ENCODE measurements at regions not wholly inside any gene's neighbourhood (a gene's known extent, or its start where the extent isn't known, plus 50 kb on each side); places are given as distances from the start of the nearest gene placed in this dataset.

- no peak for DNase-seq
- Histone ChIP-seq H3K27ac (ENCODE audit: low read depth, low read length) (no peak overlapping the region), H3K27me3 (ENCODE audit: insufficient read depth, low read length, poor library complexity, severe bottlenecking) (no peaks in the 10 kb centered on the region), H3K4me3 (ENCODE audit: low read length) (no peak overlapping the region), H3K4me1 (ENCODE audit: insufficient read depth, low read length) (no peaks in the 10 kb centered on the region), H3K9me3 (ENCODE audit: low read length) (no peaks in the 10 kb centered on the region), H3K36me3 (ENCODE audit: insufficient read depth, low read length) (no peaks in the 10 kb centered on the region)
- H3K27ac Mint-ChIP-seq = no peak overlapping the region
- no peak overlapping the region for H3K4me3 Mint-ChIP-seq
- ChIA-PET POLR2A (no interaction called here), CTCF (no interaction called here)
- H3K9me3 Mint-ChIP-seq = no peaks in the 10 kb centered on the region
- H3K27me3 Mint-ChIP-seq = peaks cover 3 to 5% of the 10 kb centered on the region in 2 donors
- no peaks in the 10 kb centered on the region for H3K4me1 Mint-ChIP-seq
- H3K36me3 Mint-ChIP-seq = no peaks in the 10 kb centered on the region
These were observed 151.7 kb downstream of the ADAMTS15 start for GRCh38 chr11:130600139-130600538.

- Mint-ChIP-seq H3K4me3 (no peak overlapping the region), H3K36me3 (no peaks in the 10 kb centered on the region), H3K27ac (no peak overlapping the region), H3K9me3 (no peaks in the 10 kb centered on the region), H3K27me3 (peaks cover 2 to 3% of the 10 kb centered on the region in 2 donors), H3K4me1 (no peaks in the 10 kb centered on the region)
- Histone ChIP-seq H3K27me3 (ENCODE audit: insufficient read depth, low read length, poor library complexity, severe bottlenecking) (no peaks in the 10 kb centered on the region), H3K27ac (ENCODE audit: low read depth, low read length) (no peak overlapping the region), H3K9me3 (ENCODE audit: low read length) (no peaks in the 10 kb centered on the region), H3K4me1 (ENCODE audit: insufficient read depth, low read length) (no peaks in the 10 kb centered on the region), H3K4me3 (ENCODE audit: low read length) (no peak overlapping the region), H3K36me3 (ENCODE audit: insufficient read depth, low read length) (no peaks in the 10 kb centered on the region)
- no peak for DNase-seq
- ChIA-PET POLR2A (no interaction called here), CTCF (no interaction called here)
These were observed 152.2 kb downstream of the ADAMTS15 start for GRCh38 chr11:130600616-130601015.

GRCh38 chr11:130601141-130601540 is 152.7 kb downstream of the ADAMTS15 start:
- CTCF ChIA-PET = no interaction called here

GRCh38 chr11:130601764-130602460 is 153.5 kb downstream of the ADAMTS15 start:
- ChIA-PET CTCF (no interaction called here), POLR2A (no interaction called here)
- H3K4me3 ChIP-seq (ENCODE audit: low read length) = no peak overlapping the region
- no peaks in the 10 kb centered on the region for H3K9me3 ChIP-seq (ENCODE audit: low read length)
- Mint-ChIP-seq H3K9me3 (no peaks in the 10 kb centered on the region), H3K36me3 (no peaks in the 10 kb centered on the region), H3K27ac (no peak overlapping the region), H3K4me1 (no peaks in the 10 kb centered on the region), H3K27me3 (peaks cover 0 to 3% of the 10 kb centered on the region in 2 donors), H3K4me3 (no peak overlapping the region)
- no peaks in the 10 kb centered on the region for H3K36me3 ChIP-seq (ENCODE audit: insufficient read depth, low read length)
- DNase-seq = no peak
- H3K27me3 ChIP-seq (ENCODE audit: insufficient read depth, low read length, poor library complexity, severe bottlenecking) = no peaks in the 10 kb centered on the region
- H3K27ac ChIP-seq (ENCODE audit: low read depth, low read length) = no peak overlapping the region
- H3K4me1 ChIP-seq (ENCODE audit: insufficient read depth, low read length) = no peaks in the 10 kb centered on the region

More at GRCh38 chr11:130601141-130601540, 152.7 kb downstream of the ADAMTS15 start:
- no peak overlapping the region for H3K4me3 ChIP-seq (ENCODE audit: low read length)
- Mint-ChIP-seq H3K27ac (no peak overlapping the region), H3K4me3 (no peak overlapping the region), H3K9me3 (no peaks in the 10 kb centered on the region), H3K27me3 (peaks cover 0 to 3% of the 10 kb centered on the region in 2 donors), H3K36me3 (no peaks in the 10 kb centered on the region), H3K4me1 (no peaks in the 10 kb centered on the region)
- no peak overlapping the region for H3K27ac ChIP-seq (ENCODE audit: low read depth, low read length)
- no peak for DNase-seq
- H3K27me3 ChIP-seq (ENCODE audit: insufficient read depth, low read length, poor library complexity, severe bottlenecking) = no peaks in the 10 kb centered on the region
- POLR2A ChIA-PET = no interaction called here
- no peaks in the 10 kb centered on the region for H3K36me3 ChIP-seq (ENCODE audit: insufficient read depth, low read length)
- H3K4me1 ChIP-seq (ENCODE audit: insufficient read depth, low read length) = no peaks in the 10 kb centered on the region
- no peaks in the 10 kb centered on the region for H3K9me3 ChIP-seq (ENCODE audit: low read length)

- ChIA-PET CTCF (no interaction called here), POLR2A (no interaction called here)
- H3K36me3 ChIP-seq (ENCODE audit: insufficient read depth, low read length) = no peaks in the 10 kb centered on the region
- Mint-ChIP-seq H3K9me3 (no peaks in the 10 kb centered on the region), H3K27ac (no peak overlapping the region), H3K4me1 (no peaks in the 10 kb centered on the region), H3K27me3 (peaks cover under 1 to 3% of the 10 kb centered on the region in 2 donors), H3K36me3 (no peaks in the 10 kb centered on the region), H3K4me3 (no peak overlapping the region)
- no peaks in the 10 kb centered on the region for H3K27me3 ChIP-seq (ENCODE audit: insufficient read depth, low read length, poor library complexity, severe bottlenecking)
- H3K4me3 ChIP-seq (ENCODE audit: low read length) = no peak overlapping the region
- no peak overlapping the region for H3K27ac ChIP-seq (ENCODE audit: low read depth, low read length)
- DNase-seq = no peak
- no peaks in the 10 kb centered on the region for H3K9me3 ChIP-seq (ENCODE audit: low read length)
- H3K4me1 ChIP-seq (ENCODE audit: insufficient read depth, low read length) = no peaks in the 10 kb centered on the region
These were observed 154.3 kb downstream of the ADAMTS15 start for GRCh38 chr11:130602641-130603334.

- H3K27ac ChIP-seq (ENCODE audit: low read depth, low read length) = no peak overlapping the region
- Mint-ChIP-seq H3K27me3 (peaks cover 6% of the 10 kb centered on the region in 2 donors), H3K27ac (no peak overlapping the region), H3K4me3 (no peak overlapping the region), H3K9me3 (no peaks in the 10 kb centered on the region), H3K4me1 (no peaks in the 10 kb centered on the region), H3K36me3 (no peaks in the 10 kb centered on the region)
- no peaks in the 10 kb centered on the region for H3K27me3 ChIP-seq (ENCODE audit: insufficient read depth, low read length, poor library complexity, severe bottlenecking)
- no peak overlapping the region for H3K4me3 ChIP-seq (ENCODE audit: low read length)
- CTCF ChIA-PET = no interaction called here
- H3K36me3 ChIP-seq (ENCODE audit: insufficient read depth, low read length) = no peaks in the 10 kb centered on the region
- H3K9me3 ChIP-seq (ENCODE audit: low read length) = no peaks in the 10 kb centered on the region
- no peak for DNase-seq
- H3K4me1 ChIP-seq (ENCODE audit: insufficient read depth, low read length) = no peaks in the 10 kb centered on the region
- POLR2A ChIA-PET = no interaction called here
These were observed 155.0 kb downstream of the ADAMTS15 start for GRCh38 chr11:130603335-130603906.

GRCh38 chr11:130604606-130605005 is 156.2 kb downstream of the ADAMTS15 start:
- Mint-ChIP-seq H3K27ac (no peak overlapping the region), H3K36me3 (no peaks in the 10 kb centered on the region), H3K9me3 (peaks cover 0 to 2% (median 0%) of the 10 kb centered on the region in 5 donors), H3K27me3 (peaks cover 6 to 10% of the 10 kb centered on the region in 2 donors), H3K4me1 (no peaks in the 10 kb centered on the region), H3K4me3 (no peak overlapping the region)
- H3K9me3 ChIP-seq (ENCODE audit: low read length) = no peaks in the 10 kb centered on the region
- DNase-seq = no peak
- CTCF ChIA-PET = no interaction called here
- POLR2A ChIA-PET = no interaction called here
- no peak overlapping the region for H3K27ac ChIP-seq (ENCODE audit: low read depth, low read length)
- H3K4me1 ChIP-seq (ENCODE audit: insufficient read depth, low read length) = no peaks in the 10 kb centered on the region
- no peaks in the 10 kb centered on the region for H3K36me3 ChIP-seq (ENCODE audit: insufficient read depth, low read length)
- no peak overlapping the region for H3K4me3 ChIP-seq (ENCODE audit: low read length)
- no peaks in the 10 kb centered on the region for H3K27me3 ChIP-seq (ENCODE audit: insufficient read depth, low read length, poor library complexity, severe bottlenecking)

GRCh38 chr11:130606178-130606577 is 157.7 kb downstream of the ADAMTS15 start:
- H3K4me3 Mint-ChIP-seq = no peak overlapping the region
- ChIA-PET POLR2A (no interaction called here), CTCF (no interaction called here)
- no peaks in the 10 kb centered on the region for H3K4me1 Mint-ChIP-seq
- H3K27me3 Mint-ChIP-seq = peaks cover 6 to 7% of the 10 kb centered on the region in 2 donors
- Histone ChIP-seq H3K27ac (ENCODE audit: low read depth, low read length) (no peak overlapping the region), H3K36me3 (ENCODE audit: insufficient read depth, low read length) (no peaks in the 10 kb centered on the region), H3K27me3 (ENCODE audit: insufficient read depth, low read length, poor library complexity, severe bottlenecking) (no peaks in the 10 kb centered on the region), H3K4me1 (ENCODE audit: insufficient read depth, low read length) (no peaks in the 10 kb centered on the region), H3K4me3 (ENCODE audit: low read length) (no peak overlapping the region), H3K9me3 (ENCODE audit: low read length) (no peaks in the 10 kb centered on the region)
- DNase-seq = no peak
- no peaks in the 10 kb centered on the region for H3K36me3 Mint-ChIP-seq
- H3K9me3 Mint-ChIP-seq = peaks cover 0 to 2% (median 0%) of the 10 kb centered on the region in 5 donors
- H3K27ac Mint-ChIP-seq = no peak overlapping the region

Data from CD8-positive, alpha-beta memory T cell (primary cell).